Right lobe of liver (tissue), 6 donors: ENCODE measurements at regions not wholly inside any gene's neighbourhood (a gene's known extent, or its start where the extent isn't known, plus 50 kb on each side); places are given as distances from the start of the nearest gene placed in this dataset.

ENCODE experiments used
- ATAC-seq, 4 donors: fragments of 200-7000 bp; cut with Tn5 transposase; one replicate each; pipeline ENCODE4 v1.9.1; 2020; ENCODE audit warnings: mild to moderate bottlenecking in 4 of 4, moderate library complexity in 4 of 4
- DNase-seq, 3 donors: peaks; one replicate each; pipeline ENCODE4 v3.0.0-alpha.2; 2020
- H3K27ac ChIP-seq, 3 donors: fragments of 200-600 bp; one replicate each; pipeline ENCODE4 v1.8.0; 2022
- H3K27me3 ChIP-seq, 2 donors: fragments of 200-600 bp; one replicate each; pipeline ENCODE4 v1.8.0; 2022
- H3K36me3 ChIP-seq, 4 donors: fragments of 200-600 bp; sonication (generic) in 1 of 4; one replicate each; pipeline versions ENCODE4 v1.5.1 to v1.8.0; 2017 to 2022; ENCODE audit warnings: control low read depth in 1 of 4
- H3K4me1 ChIP-seq, 4 donors: fragments of 200-600 bp; sonication (generic) in 1 of 4; one replicate each; pipeline versions ENCODE4 v1.5.1 to v1.8.0; 2017 to 2022; ENCODE audit warnings: control low read depth in 1 of 4
- H3K4me3 ChIP-seq, 3 donors: fragments of 200-600 bp; one replicate each; pipeline ENCODE4 v1.8.0; 2022
- H3K9me3 ChIP-seq, 4 donors: fragments of 200-600 bp; sonication (generic) in 1 of 4; one replicate each; pipeline versions ENCODE4 v1.5.1 to v1.8.0; 2017 to 2022; ENCODE audit warnings: control low read depth in 1 of 4
- POLR2A ChIP-seq: fragments of 450-650 bp; IDR thresholded peaks from one replicate; pipeline ENCODE4 v1.6.1; 2017; ENCODE audit warnings: antibody characterized with exemption, mild to moderate bottlenecking
- WGBS: methylation state at CpG from one replicate; pipeline ENCODE4 v1.1.6; 2018; ENCODE audit warnings: low coverage, low lambda C conversion rate; ENCODE audit not compliant: insufficient coverage; ENCODE audit errors: missing lambda C conversion rate; 5-methylcytosine and 5-hydroxymethylcytosine counted together
- intact Hi-C, 2 donors: fragments of 100-400 bp; cut with DNase I; formaldehyde crosslinking; loops; one replicate each; pipeline versions ENCODE4 v1.11.2 to v1.14.1; 2022
- TF ChIP-seq, protein P1 (sequence below), 4 donors: fragments of 200-600 bp in 3 of 4; fragments of 450-650 bp in 1 of 4; IDR thresholded peaks; one replicate each; pipeline versions ENCODE4 v1.5.1 to v1.8.0; 2016 to 2022; ENCODE audit warnings: antibody characterized with exemption in 4 of 4, mild to moderate bottlenecking in 2 of 4
- donor health status: DM: no; HTN: yes; CAD: no.
- donor health status: DM: no; HTN: no; CAD: no.
- donor health status: DM: no; HTN: no; CAD: no.
- donor health status: DM: no; HTN: yes; CAD: no.
- donor health status: DM: no; HTN: yes; CAD: no.

DNA sequence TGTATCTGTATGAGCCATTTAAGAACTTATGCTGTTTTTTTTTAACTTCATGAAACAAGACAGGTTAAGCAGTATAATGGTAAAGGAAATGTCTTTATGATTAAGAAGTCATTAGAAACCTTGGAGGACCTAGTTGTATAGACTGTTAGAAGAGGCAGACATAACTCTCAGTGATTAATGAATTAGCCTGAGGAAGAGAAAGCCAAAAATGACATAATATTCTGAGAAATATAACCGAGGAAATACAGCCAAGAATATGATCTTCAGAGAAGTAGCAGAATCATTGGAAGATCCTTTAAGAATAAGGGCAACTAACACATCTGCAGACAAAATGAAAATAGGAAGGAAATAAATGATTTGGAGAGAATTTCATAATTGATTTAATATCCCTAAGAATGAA is 738.1 kb upstream of the NCAM2 start:
- no peak for ATAC-seq
- H3K36me3 ChIP-seq, result no peaks in the 10 kb centered on the region
- no peak for TF ChIP-seq POLR2A
- TF ChIP-seq, protein P1, sequence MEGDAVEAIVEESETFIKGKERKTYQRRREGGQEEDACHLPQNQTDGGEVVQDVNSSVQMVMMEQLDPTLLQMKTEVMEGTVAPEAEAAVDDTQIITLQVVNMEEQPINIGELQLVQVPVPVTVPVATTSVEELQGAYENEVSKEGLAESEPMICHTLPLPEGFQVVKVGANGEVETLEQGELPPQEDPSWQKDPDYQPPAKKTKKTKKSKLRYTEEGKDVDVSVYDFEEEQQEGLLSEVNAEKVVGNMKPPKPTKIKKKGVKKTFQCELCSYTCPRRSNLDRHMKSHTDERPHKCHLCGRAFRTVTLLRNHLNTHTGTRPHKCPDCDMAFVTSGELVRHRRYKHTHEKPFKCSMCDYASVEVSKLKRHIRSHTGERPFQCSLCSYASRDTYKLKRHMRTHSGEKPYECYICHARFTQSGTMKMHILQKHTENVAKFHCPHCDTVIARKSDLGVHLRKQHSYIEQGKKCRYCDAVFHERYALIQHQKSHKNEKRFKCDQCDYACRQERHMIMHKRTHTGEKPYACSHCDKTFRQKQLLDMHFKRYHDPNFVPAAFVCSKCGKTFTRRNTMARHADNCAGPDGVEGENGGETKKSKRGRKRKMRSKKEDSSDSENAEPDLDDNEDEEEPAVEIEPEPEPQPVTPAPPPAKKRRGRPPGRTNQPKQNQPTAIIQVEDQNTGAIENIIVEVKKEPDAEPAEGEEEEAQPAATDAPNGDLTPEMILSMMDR (IDR thresholded peaks at IDR 0.05), result no peak
- no peaks in the 10 kb centered on the region for H3K9me3 ChIP-seq
- no peak overlapping the region for H3K27ac ChIP-seq
- no peak overlapping the region for H3K4me3 ChIP-seq
- H3K4me1 ChIP-seq, result no peaks in the 10 kb centered on the region
- 40% methylated on average over 1 of the region's 1 CpG for WGBS
- no peak for DNase-seq
- intact Hi-C loops, result no loop called here
- H3K27me3 ChIP-seq, result no peaks in the 10 kb centered on the region

DNA sequence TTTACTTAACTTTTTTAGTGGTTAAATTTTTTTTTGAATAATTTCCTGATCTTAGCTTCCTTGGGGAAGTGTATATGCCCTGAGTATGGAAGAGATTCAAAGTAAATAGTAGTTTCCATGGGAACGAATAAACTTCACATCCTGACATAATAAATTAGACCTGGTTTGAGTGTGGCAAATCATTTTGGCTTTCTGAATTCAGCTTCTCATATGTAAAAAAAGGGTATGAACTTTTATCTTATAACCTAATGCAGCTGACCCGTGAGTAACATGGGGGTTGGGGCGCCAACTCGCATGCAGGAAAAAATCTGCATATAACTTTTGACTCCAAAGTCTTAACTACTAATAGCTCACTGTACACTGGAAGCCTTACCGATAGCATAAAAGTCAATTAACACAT is 736.8 kb upstream of the NCAM2 start:
- no peaks in the 10 kb centered on the region for H3K27me3 ChIP-seq
- H3K36me3 ChIP-seq, result no peaks in the 10 kb centered on the region
- 61% methylated on average over 5 of the region's 5 CpGs for WGBS
- no peak overlapping the region for H3K4me3 ChIP-seq
- no peaks in the 10 kb centered on the region for H3K9me3 ChIP-seq
- H3K4me1 ChIP-seq, result no peaks in the 10 kb centered on the region
- intact Hi-C loops, result no loop called here
- DNase-seq, result no peak
- ATAC-seq, result no peak
- no peak for TF ChIP-seq POLR2A
- TF ChIP-seq, protein P1 (IDR thresholded peaks at IDR 0.05), result no peak
- no peak overlapping the region for H3K27ac ChIP-seq

DNA sequence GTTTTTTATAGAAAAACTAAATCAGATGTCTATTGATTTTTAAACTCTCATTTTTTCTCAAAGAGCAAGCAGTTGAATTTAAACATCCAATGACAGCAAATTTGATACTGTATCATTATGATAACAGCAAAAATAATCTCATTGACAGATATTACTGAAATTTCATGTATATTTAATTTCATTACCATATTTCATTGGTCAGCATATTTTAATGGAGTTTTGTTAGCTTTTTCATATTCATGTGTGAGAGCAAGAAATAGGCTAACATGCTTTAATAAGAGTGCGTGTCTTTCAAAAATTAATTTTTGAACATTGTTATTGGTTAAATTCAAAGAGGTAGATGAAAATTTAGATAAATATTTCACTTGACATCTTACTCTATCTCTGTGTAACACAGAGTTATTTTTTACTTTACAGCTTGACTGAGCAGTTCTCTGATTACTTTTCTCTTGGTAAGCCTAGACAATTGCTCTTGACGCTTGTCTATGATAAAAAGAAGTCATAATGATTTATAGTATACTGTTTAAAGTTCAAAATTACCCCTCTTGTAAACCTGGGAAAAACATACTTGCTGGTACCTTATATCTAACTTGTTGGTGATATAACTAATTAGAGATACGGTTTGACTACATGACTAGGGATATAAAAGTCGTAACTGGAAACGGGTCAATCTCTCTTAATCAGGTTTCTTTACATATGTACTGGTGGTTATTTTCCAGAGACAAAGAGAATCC is 732.3 kb upstream of the NCAM2 start:
- Histone ChIP-seq H3K36me3 (no peaks in the 10 kb centered on the region), H3K27ac (no peak overlapping the region), H3K9me3 (no peaks in the 10 kb centered on the region), H3K4me1 (no peaks in the 10 kb centered on the region), H3K4me3 (no peak overlapping the region), H3K27me3 (no peaks in the 10 kb centered on the region)
- intact Hi-C loops, result no loop called here
- DNase-seq (no peak), ATAC-seq (no peak)
- WGBS, result 59% methylated on average over 5 of the region's 5 CpGs
- no peak for TF ChIP-seq POLR2A
- TF ChIP-seq, protein P1 (IDR thresholded peaks at IDR 0.05), result no peak

DNA sequence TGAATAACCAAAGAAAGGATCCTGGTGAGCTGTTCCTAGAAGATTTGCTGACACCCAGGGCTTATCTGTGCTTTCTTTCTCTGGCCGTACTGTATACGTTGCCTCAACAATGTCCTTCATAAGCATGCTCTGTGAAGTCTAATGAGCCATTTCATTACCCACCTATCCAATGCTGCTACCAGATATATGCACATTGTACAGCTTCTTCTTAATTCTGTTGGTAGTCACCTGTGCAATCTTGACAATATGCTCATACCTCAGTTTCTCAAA is 731.8 kb upstream of the NCAM2 start:
- Histone ChIP-seq H3K36me3 (no peaks in the 10 kb centered on the region), H3K27ac (no peak overlapping the region), H3K9me3 (no peaks in the 10 kb centered on the region), H3K4me1 (no peaks in the 10 kb centered on the region), H3K27me3 (no peaks in the 10 kb centered on the region), H3K4me3 (no peak overlapping the region)
- DNase-seq (no peak), ATAC-seq (no peak)
- WGBS, result 77% methylated on average over 2 of the region's 2 CpGs
- TF ChIP-seq POLR2A, result no peak
- TF ChIP-seq, protein P1 (IDR thresholded peaks at IDR 0.05), result no peak
- intact Hi-C loops, result no loop called here
